Activated T-helper 2 cell treated with anti-CD3 and anti-CD28 coated beads, Interferon-gamma antibody, Interleukin-2, Interleukin-4, amounts not matched to agents 10 μg/mL and 5 μg/mL and 100 μg/mL, durations not matched to agents 14 hours and 24 hours and 36 hours (primary cell): ENCODE measurements at regions not wholly inside any gene's neighbourhood (a gene's known extent, or its start where the extent isn't known, plus 50 kb on each side); places are given as distances from the start of the nearest gene placed in this dataset.
"Not testable (repeated sequence)": the region's sequence is repeated elsewhere in the genome, so short reads cannot be mapped to it uniquely, and the experiment has no call there.

Experiments used
- DNase-seq: peaks from one replicate; pipeline ENCODE4 v3.0.0; 2021; ENCODE audit warnings: low spot score
- H3K27ac Mint-ChIP-seq: one replicate; pipeline ENCODE4 v1.8.0; 2021; ENCODE audit warnings: mixed read lengths
- H3K27me3 Mint-ChIP-seq: one replicate; pipeline ENCODE4 v1.8.0; 2021; ENCODE audit warnings: low read depth, mixed read lengths
- H3K36me3 Mint-ChIP-seq: one replicate; pipeline ENCODE4 v1.8.0; 2021; ENCODE audit warnings: low read depth, mixed read lengths
- H3K4me1 Mint-ChIP-seq: one replicate; pipeline ENCODE4 v1.8.0; 2021; ENCODE audit warnings: low read depth, mixed read lengths
- H3K4me3 Mint-ChIP-seq: one replicate; pipeline ENCODE4 v1.8.0; 2021; ENCODE audit warnings: low read depth, mild to moderate bottlenecking, moderate library complexity, mixed read lengths
- H3K9me3 Mint-ChIP-seq: one replicate; pipeline ENCODE4 v1.8.0; 2021; ENCODE audit warnings: mixed read lengths
- intact Hi-C: fragments of 100-400 bp; cut with micrococcal nuclease; formaldehyde crosslinking; loops from one replicate; pipeline ENCODE4 v1.15.1; 2023

DNA sequence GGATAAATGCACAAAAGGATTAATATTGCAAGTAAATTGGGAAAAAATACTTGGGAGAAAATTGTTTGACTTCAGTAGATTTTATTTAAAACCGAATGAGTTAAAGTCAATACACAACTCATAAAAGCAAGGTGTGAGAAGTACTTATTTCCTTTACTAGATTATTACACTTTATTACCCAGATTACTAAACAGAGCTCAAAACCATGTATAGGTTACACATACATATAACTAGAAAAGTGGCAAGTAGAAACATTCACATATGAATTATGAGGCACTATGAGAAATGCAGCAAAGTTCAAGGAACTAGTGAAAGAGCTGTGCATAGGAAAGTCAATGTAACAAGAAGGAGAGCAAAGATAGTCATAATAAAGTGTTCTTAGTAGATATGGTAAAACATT, 113.0 kb downstream of the CXXC4 start:
- Mint-ChIP-seq H3K4me3 (no peak overlapping the region), H3K27ac (no peak overlapping the region), H3K27me3 (no peaks in the 10 kb centered on the region), H3K36me3 (no peaks in the 10 kb centered on the region), H3K4me1 (no peaks in the 10 kb centered on the region), H3K9me3 (peaks cover 8% of the 10 kb centered on the region)
- DNase-seq: no peak
- intact Hi-C loops: no loop called here

DNA sequence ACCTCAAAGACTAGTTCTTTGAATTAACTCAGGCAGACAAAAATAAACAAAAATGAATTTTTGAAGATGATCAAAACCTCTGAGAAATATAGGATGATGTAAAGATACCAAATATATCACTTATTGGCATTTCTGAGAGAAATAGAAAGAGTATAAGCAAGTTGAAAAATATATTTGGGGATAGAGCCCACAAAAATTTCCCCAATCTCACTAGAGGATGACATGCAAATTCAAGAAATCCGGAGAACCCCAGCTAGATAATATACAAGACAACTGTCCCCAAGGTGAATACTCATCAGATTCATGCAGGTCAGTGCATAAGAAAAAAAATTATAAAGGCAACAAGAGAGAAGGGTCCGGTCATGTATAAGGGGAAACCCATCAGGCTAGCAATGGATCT, 129.1 kb downstream of the CXXC4 start:
- DNase-seq: no peak
- no peak overlapping the region for H3K27ac Mint-ChIP-seq
- intact Hi-C loops: no loop called here
- H3K4me3 Mint-ChIP-seq: no peak overlapping the region
- peaks cover 12% of the 10 kb centered on the region for H3K9me3 Mint-ChIP-seq
- H3K27me3 Mint-ChIP-seq: no peaks in the 10 kb centered on the region
- H3K36me3 Mint-ChIP-seq: no peaks in the 10 kb centered on the region
- no peaks in the 10 kb centered on the region for H3K4me1 Mint-ChIP-seq

DNA sequence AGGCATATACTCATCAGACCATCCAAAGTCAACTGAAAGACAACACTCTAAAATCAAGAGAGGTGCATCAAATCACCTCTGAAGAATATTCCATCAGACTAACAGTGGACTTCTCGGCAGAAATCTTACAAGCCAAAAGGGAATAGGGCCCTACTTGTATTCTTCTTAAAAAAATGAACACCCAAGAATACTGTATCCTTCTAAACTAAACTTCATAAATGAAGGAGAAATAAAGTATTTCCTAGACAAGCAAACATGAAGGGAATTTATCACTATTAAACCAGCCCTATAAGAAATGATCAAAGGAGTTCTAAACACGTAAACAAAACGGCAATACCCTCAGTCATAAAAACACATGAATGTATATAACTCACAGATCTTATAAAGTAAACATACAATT, 141.2 kb downstream of the CXXC4 start:
- intact Hi-C loops: no loop called here
- Mint-ChIP-seq H3K4me1 (no peaks in the 10 kb centered on the region), H3K27ac (no peak overlapping the region), H3K9me3 (peaks cover 23% of the 10 kb centered on the region), H3K4me3 (no peak overlapping the region), H3K36me3 (no peaks in the 10 kb centered on the region), H3K27me3 (no peaks in the 10 kb centered on the region)
- DNase-seq: no peak

DNA sequence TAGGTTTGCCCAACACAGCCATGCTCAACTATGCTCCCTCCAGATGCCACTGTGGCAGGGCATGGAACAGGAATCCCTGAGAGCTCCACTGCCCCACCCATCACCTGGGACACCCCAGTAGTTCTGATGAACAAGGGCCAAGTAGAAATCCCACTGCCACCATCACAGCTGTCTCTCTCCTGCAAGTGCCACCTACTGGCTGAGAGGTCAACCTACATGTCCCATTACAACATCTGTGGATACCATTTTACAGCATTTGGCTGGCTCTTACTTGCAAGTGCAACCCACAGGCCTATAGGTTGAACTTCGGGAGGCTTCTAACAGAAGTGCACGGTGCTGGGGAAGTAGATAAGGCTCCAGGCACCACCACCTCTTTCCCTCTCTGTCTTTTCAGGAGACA, 142.5 kb downstream of the CXXC4 start:
- Mint-ChIP-seq H3K4me3 (no peak overlapping the region), H3K36me3 (no peaks in the 10 kb centered on the region), H3K27ac (no peak overlapping the region), H3K9me3 (peaks cover 26% of the 10 kb centered on the region), H3K27me3 (no peaks in the 10 kb centered on the region), H3K4me1 (no peaks in the 10 kb centered on the region)
- intact Hi-C loops: no loop called here
- DNase-seq: no peak

DNA sequence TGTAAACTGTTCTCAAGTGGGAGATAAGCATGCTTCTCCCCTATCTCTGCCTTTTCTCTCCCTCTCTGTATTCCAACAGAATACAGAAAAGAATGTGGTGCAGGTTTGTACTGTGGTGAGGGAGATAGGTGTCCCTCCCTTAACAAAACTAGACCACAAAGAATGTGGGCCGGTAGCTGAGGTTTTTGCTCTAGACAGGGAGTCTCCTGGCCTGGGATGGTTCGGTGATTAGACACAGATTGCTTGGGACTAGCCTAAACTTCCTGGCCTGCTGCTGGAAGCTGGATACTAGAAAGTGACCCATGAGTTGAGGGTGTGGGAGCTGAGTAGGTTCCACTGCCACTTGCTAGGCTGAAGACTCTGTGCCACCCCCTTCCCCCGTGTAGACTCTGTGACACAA, 143.0 kb downstream of the CXXC4 start:
- intact Hi-C loops: no loop called here
- Mint-ChIP-seq H3K4me1 (no peaks in the 10 kb centered on the region), H3K27me3 (no peaks in the 10 kb centered on the region), H3K9me3 (peaks cover 26% of the 10 kb centered on the region), H3K36me3 (no peaks in the 10 kb centered on the region), H3K27ac (no peak overlapping the region), H3K4me3 (no peak overlapping the region)
- no peak for DNase-seq

DNA sequence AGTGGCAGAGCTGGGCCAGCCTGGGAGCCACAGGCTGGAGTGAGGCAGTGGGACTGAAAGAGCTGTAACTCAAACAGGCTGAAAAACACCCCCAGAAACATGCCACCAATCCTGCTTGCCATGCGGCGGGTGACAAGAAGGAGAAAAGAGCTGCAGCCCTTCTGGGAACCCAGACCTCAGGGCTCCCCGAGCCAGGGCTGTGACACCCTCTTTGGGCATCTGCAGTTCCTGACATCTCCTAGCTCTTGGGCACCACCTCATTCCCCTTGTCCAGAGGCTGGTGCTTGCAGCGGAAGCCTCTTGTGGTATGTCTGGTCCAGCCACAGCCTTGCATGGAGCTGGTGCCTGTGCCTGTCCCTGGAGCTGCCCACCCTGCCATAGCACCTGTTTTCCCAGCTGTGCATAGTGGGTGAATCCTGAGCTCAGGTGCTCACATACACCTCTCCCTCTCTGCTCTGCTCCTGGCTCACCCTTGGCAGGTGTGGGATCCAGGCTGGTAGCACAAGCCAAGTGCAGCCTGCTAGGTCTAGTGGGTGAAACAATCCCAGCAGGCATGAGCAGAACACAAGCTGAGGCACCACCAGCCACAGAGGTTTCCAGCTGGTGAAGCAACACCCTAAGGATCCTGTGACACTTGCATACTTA, 149.0 kb downstream of the CXXC4 start:
- H3K27me3 Mint-ChIP-seq: no peaks in the 10 kb centered on the region
- no peak overlapping the region for H3K27ac Mint-ChIP-seq
- H3K4me1 Mint-ChIP-seq: no peaks in the 10 kb centered on the region
- intact Hi-C loops: no loop called here
- peaks cover 21% of the 10 kb centered on the region for H3K9me3 Mint-ChIP-seq
- no peaks in the 10 kb centered on the region for H3K36me3 Mint-ChIP-seq
- no peak overlapping the region for H3K4me3 Mint-ChIP-seq
- DNase-seq: no peak

DNA sequence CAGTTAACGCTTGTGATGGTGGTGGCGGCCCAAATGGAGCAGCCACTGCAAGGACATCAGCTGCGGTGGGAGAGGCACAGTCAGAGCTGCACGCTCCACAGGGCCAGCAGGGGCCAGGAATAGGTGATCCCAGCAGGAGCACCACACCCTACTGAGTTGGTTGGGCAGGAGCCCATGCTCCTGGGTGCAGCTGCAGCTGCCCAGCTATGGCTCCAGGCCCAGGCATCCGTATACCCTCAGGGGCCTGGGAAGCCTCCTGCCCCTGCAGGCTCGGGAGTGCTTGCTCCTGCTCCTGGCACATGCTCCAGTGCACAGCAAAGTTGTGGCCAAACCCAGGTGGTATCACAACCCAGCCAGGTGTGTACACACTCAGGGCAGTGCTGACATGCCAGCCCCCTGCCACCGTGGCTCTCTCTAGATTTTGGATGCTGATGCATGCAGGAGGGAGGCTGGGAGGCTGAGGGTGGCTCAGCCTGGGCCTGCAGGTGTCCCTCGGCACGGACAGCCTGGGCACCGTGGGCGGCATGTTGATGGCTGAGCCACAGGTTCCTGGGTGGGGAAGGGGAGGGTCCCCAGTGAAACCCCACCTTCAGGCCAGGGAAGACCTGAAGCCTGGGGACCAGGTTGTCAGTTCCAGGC, 150.2 kb downstream of the CXXC4 start:
- Mint-ChIP-seq H3K27ac (no peak overlapping the region), H3K36me3 (no peaks in the 10 kb centered on the region), H3K9me3 (peaks cover 16% of the 10 kb centered on the region), H3K4me1 (no peaks in the 10 kb centered on the region), H3K27me3 (no peaks in the 10 kb centered on the region), H3K4me3 (no peak overlapping the region)
- intact Hi-C loops: no loop called here
- no peak for DNase-seq

DNA sequence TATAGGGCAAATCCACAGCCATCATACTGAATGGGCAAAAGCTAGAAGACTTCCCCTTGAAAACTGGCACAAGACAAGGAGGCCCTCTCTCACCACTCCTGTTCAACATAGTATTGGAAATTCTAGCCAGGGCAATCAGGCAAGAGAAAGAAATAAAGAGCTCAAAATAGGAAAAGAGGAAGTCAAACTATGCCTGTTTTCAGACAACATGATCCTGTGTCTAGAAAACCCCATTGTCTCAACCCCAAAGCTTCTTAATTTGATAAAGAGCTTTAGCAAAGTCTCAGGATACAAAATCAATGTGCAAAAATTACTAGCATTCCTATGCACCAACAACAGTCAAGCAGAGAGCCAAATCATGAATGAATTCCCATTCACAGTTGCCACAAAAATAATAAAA, 160.3 kb downstream of the CXXC4 start:
- H3K36me3 Mint-ChIP-seq: no peaks in the 10 kb centered on the region
- no peak overlapping the region for H3K4me3 Mint-ChIP-seq
- no peak overlapping the region for H3K27ac Mint-ChIP-seq
- H3K9me3 Mint-ChIP-seq: peaks cover 17% of the 10 kb centered on the region
- intact Hi-C loops: no loop called here
- H3K27me3 Mint-ChIP-seq: no peaks in the 10 kb centered on the region
- no peak for DNase-seq
- no peaks in the 10 kb centered on the region for H3K4me1 Mint-ChIP-seq

DNA sequence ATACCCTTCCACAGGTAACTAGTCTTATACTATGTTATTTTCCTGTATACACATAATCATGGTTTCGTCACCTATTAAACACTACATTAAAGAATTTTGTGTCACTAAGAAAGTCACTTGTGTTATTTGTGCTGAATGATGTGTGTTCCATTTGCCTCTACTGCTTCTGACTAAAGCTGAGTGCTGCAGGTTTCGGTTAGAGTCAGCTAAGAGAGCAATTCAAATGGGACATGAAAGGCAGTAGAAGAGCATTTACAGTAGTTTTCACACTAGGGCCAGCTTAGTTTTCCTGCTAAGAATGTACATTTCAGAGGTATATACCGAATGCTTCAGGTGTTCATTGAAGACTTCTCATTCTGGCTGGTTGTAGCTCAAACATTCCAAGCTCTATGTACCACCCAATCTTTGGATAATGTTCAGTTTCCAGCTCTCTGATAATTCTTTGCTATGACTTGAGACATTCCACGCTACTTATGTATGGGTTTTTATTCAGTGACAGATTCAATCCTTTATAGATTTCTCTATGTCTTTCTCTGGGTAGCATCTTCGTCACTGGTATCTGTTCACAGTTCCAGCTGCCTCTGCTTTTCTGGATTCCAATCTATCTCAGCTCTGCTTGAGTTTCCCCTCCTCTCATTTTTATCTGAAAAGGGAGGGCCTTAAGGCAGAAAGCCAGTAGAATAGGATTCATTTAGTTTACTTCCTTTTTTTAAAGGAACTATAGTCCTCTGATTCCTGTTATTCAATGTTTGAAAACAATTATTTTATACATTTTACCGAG, 164.4 kb downstream of the CXXC4 start:
- intact Hi-C loops: no loop called here

DNA sequence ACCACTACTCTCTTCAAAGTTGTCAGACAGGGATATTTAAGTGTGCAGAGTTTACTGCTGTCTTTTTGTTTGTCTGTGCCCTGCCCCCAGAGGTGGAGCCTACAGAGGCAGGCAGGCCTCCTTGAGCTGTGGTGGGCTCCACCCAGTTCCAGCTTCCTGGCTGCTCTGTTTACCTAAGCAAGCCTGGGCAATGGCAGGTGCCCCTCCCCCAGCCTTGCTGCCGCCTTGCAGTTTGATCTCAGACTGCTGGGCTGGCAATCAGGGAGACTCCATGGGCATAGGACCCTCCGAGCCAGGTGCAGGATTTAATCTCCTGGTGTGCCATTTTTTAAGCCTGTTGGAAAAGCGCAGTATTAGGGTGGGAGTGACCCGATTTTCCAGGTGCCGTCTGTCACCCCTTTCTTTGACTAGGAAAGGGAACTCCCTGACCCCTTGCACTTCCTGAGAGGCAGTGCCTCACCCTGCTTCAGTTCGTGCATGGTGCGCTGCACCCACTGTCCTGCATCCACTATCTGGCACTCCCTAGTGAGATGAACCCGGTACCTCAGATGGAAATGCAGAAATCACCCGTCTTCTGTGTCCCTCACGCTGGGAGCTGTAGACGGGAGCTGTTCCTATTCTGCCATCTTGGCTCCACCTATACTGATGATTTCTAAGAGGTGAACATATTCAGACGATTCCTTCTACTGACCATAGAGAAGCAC, 167.6 kb downstream of the CXXC4 start:
- H3K27me3 Mint-ChIP-seq, H3K27ac Mint-ChIP-seq, DNase-seq, intact Hi-C loops, H3K4me1 Mint-ChIP-seq, H3K4me3 Mint-ChIP-seq, H3K36me3 Mint-ChIP-seq: not testable (repeated sequence)
- peaks cover 17% of the 10 kb centered on the region for H3K9me3 Mint-ChIP-seq

More for the DNA sequence above, 164.4 kb downstream of the CXXC4 start:
- Mint-ChIP-seq H3K27me3 (no peaks in the 10 kb centered on the region), H3K9me3 (peaks cover 23% of the 10 kb centered on the region), H3K4me3 (no peak overlapping the region), H3K36me3 (no peaks in the 10 kb centered on the region), H3K4me1 (no peaks in the 10 kb centered on the region), H3K27ac (no peak overlapping the region)
- no peak for DNase-seq

DNA sequence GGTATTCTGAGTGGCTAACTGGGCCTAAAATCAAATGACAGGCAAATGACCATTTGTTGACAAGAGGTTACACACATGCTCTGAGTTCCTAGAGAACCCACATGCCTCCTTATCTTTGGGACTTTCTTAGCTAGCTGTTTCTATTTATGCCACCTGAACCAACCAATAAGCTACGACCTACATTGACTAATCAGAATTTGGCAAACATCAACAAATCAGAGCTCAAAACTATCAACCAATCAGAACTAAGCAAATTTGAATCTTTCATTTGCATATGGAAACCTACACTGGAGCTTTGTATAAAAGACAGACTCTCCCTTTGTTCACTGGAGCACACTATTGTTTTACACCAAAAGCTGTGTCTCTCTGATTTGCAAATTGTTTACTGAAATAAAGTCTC, 192.0 kb downstream of the CXXC4 start:
- no peaks in the 10 kb centered on the region for H3K36me3 Mint-ChIP-seq
- H3K27me3 Mint-ChIP-seq: no peaks in the 10 kb centered on the region
- no peak overlapping the region for H3K27ac Mint-ChIP-seq
- peaks cover 12% of the 10 kb centered on the region for H3K9me3 Mint-ChIP-seq
- no peak overlapping the region for H3K4me3 Mint-ChIP-seq
- DNase-seq: no peak
- H3K4me1 Mint-ChIP-seq: no peaks in the 10 kb centered on the region
- intact Hi-C loops: no loop called here

DNA sequence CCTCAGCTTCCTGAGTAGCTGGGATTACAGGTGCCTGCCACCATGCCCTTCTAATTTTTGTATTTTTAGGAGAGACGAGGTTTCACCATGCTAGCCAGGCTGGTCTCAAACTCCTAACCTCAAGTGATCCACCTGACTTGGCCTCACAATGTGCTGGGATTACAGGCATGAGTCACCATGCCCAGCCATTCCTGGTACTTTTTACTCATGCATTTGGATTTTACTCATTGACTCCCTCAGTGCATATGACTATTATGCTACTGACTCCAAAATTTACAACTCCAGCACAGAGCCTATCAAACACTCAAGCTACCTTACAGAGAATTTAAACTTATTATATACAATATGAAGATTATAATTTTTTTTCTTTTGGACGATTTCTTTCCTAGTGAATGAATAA, 199.9 kb downstream of the CXXC4 start:
- no peak for DNase-seq
- Mint-ChIP-seq H3K4me3 (no peak overlapping the region), H3K36me3 (no peaks in the 10 kb centered on the region), H3K27ac (no peak overlapping the region), H3K27me3 (no peaks in the 10 kb centered on the region), H3K4me1 (no peaks in the 10 kb centered on the region), H3K9me3 (peaks cover 13% of the 10 kb centered on the region)
- intact Hi-C loops: no loop called here

DNA sequence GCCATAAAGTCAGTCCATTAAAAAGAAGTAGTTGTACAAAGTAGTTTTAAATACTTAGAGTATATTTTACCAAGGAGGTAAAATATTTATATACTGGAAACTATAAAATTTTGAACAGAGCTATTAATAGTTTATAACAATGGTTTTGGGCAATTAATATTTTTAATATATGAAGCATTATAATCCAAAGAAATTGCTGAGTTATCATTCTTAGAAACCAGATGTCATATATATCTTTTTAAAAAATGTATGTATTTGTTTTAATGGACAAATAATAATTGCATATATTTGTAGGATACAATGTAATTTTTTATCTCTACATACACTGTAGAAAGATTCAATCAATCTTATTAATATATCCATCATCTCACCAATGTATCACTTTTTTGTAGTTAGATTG, 207.8 kb downstream of the CXXC4 start:
- Mint-ChIP-seq H3K9me3 (peaks cover 16% of the 10 kb centered on the region), H3K27me3 (no peaks in the 10 kb centered on the region), H3K4me1 (no peaks in the 10 kb centered on the region), H3K27ac (no peak overlapping the region), H3K4me3 (no peak overlapping the region), H3K36me3 (no peaks in the 10 kb centered on the region)
- no peak for DNase-seq
- intact Hi-C loops: no loop called here
